ENCODE measurements at regions not wholly inside any gene's neighbourhood (a gene's known extent, or its start where the extent isn't known, plus 50 kb on each side); places are given as distances from the start of the nearest gene placed in this dataset.
"Not testable (repeated sequence)": the region's sequence is repeated elsewhere in the genome, so short reads cannot be mapped to it uniquely, and the experiment has no call there.

DNA sequence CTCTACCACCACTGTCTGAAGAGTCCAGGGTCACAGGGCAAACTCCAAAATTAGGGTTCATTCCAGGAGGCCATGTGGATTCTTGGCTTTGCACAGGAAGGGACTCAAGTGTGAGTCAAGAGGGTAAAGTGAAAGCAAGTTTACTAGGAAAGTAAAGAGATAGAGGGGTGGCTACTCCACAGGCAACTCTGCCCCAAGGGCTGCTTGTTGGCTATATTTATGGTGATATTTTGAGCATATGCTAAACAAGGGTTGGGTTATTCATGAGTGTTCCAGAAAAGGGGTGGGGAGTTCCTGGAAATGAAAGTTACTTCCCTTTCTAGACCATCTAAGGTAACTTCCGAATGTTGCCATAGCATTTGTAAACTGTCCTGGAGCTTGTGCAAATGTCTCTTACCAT is 1222.0 kb upstream of the TENM3 start:
- Mint-ChIP-seq H3K36me3 (ENCODE audit: insufficient read depth, unreplicated experiment) (no peaks in the 10 kb centered on the region), H3K9me3 (ENCODE audit: unreplicated experiment) (peaks cover 13% of the 10 kb centered on the region), H3K27ac (ENCODE audit: low read depth, unreplicated experiment) (no peak overlapping the region), H3K27me3 (ENCODE audit: insufficient read depth, unreplicated experiment) (no peaks in the 10 kb centered on the region), H3K4me3 (ENCODE audit: unreplicated experiment) (no peak overlapping the region), H3K4me1 (ENCODE audit: insufficient read depth, unreplicated experiment) (no peaks in the 10 kb centered on the region)
- DNase-seq (ENCODE audit: unreplicated experiment), result no peak
- TF ChIP-seq, protein P1, sequence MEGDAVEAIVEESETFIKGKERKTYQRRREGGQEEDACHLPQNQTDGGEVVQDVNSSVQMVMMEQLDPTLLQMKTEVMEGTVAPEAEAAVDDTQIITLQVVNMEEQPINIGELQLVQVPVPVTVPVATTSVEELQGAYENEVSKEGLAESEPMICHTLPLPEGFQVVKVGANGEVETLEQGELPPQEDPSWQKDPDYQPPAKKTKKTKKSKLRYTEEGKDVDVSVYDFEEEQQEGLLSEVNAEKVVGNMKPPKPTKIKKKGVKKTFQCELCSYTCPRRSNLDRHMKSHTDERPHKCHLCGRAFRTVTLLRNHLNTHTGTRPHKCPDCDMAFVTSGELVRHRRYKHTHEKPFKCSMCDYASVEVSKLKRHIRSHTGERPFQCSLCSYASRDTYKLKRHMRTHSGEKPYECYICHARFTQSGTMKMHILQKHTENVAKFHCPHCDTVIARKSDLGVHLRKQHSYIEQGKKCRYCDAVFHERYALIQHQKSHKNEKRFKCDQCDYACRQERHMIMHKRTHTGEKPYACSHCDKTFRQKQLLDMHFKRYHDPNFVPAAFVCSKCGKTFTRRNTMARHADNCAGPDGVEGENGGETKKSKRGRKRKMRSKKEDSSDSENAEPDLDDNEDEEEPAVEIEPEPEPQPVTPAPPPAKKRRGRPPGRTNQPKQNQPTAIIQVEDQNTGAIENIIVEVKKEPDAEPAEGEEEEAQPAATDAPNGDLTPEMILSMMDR (IDR thresholded peaks at IDR 0.05; ENCODE audit: unreplicated experiment), result no peak
- intact Hi-C loops (cut with micrococcal nuclease), result no loop called here
- no TSS peak for BruUV-seq (replicated peaks)
- POLR2A ChIA-PET, result no interaction called here
- CTCF ChIA-PET, result no interaction called here

DNA sequence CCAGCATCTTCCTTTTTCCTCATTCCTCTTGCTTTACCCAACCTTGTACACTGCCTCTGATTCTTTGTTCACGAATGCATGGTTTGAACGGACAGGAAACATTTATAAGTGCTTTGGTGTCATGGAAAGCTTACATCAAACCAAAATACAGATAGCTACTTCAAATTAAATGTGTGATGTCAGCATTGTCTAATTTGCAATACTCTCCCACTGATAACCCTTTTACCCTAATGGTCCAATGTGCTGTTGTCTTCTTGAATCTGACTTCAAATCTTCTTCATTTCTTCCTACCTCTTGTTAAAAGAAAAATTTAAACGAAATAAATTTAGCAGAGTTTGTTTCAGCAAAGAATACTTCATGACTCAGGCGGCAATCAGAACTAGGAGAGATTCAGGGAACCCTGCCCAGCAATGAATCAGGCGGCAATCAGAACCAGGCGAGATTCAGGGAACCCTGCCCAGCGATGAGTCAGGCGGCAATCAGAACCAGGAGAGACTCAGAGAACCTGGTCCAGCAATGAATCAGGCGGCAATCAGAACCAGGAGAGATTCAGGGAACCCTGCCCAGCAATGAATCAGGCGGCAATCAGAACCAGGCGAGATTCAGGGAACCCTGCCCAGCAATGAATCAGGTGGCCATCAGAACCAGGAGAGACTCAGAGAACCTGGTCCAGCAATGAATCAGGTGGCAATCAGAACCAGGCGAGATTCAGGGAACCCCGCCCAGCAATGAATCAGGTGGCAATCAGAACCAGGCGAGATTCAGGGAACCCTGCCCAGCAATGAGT is 1212.9 kb upstream of the TENM3 start:
- peaks cover 13% of the 10 kb centered on the region for H3K4me1 Mint-ChIP-seq (ENCODE audit: insufficient read depth, unreplicated experiment)
- CTCF ChIA-PET; H3K36me3 Mint-ChIP-seq (ENCODE audit: insufficient read depth, unreplicated experiment); BruUV-seq (replicated peaks); H3K27me3 Mint-ChIP-seq (ENCODE audit: insufficient read depth, unreplicated experiment); H3K9me3 Mint-ChIP-seq (ENCODE audit: unreplicated experiment); intact Hi-C loops (cut with micrococcal nuclease): not testable (repeated sequence)
- peak overlapping the region; percentile 6 for H3K4me3 Mint-ChIP-seq (ENCODE audit: unreplicated experiment)
- POLR2A ChIA-PET, result interaction anchor here (0.6 kb wide), 1 partner anchor 960 kb away, joined by 3 read pairs; no protein-coding TSS in a partner anchor
- peak overlapping the region; percentile 25 for H3K27ac Mint-ChIP-seq (ENCODE audit: low read depth, unreplicated experiment)
- DNase-seq (ENCODE audit: unreplicated experiment), result peak; percentile 78

DNA sequence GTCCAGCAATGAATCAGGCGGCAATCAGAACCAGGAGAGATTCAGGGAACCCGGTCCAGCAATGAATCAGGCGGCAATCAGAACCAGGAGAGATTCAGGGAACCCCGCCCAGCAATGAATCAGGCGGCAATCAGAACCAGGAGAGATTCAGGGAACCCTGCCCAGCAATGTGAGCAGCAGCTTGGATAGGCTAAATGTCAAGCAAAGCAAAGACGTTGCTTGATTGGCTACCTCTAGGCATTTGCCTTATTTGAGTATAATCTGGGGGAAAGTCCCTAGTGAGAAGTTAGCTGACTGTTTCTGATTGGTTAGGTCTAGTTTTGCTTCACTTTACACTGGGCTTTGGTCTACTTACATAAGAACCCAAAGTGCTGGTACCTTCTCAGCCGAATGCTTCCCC is 1212.2 kb upstream of the TENM3 start:
- no peaks in the 10 kb centered on the region for H3K36me3 Mint-ChIP-seq (ENCODE audit: insufficient read depth, unreplicated experiment)
- peak overlapping the region; percentile 25 for H3K27ac Mint-ChIP-seq (ENCODE audit: low read depth, unreplicated experiment)
- H3K27me3 Mint-ChIP-seq (ENCODE audit: insufficient read depth, unreplicated experiment), result no peaks in the 10 kb centered on the region
- ChIA-PET POLR2A (interaction anchor here (0.6 kb wide), 2 partner anchors 207 to 959 kb away, joined by 3 read pairs; no protein-coding TSS in a partner anchor), CTCF (no interaction called here)
- intact Hi-C loops (cut with micrococcal nuclease), result no loop called here
- H3K9me3 Mint-ChIP-seq (ENCODE audit: unreplicated experiment), result peaks cover 8% of the 10 kb centered on the region
- no peak overlapping the region for H3K4me3 Mint-ChIP-seq (ENCODE audit: unreplicated experiment)
- TF ChIP-seq, protein P1 (IDR thresholded peaks at IDR 0.05; ENCODE audit: unreplicated experiment), result no peak
- H3K4me1 Mint-ChIP-seq (ENCODE audit: insufficient read depth, unreplicated experiment), result peaks cover 13% of the 10 kb centered on the region
- peak; percentile 57 for DNase-seq (ENCODE audit: unreplicated experiment)
- BruUV-seq (replicated peaks), result no TSS peak

DNA sequence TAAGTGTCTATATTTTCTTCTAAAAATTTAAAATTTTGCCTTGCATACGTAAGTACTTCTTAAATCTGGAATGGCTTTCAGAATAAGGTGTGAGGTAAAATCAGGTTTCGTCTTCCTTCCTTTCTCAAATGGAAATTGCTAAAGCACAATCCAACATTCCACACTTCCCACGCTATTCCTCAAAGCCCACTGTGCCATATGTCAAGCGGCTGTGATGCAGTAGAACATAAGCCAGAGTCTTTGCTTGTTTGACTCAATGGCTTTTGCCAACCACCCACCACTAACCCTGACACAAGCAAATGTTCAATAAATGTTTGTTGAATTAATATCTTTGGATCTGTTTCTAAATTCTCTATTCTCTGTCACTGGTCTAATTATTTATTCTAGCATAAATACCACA is 1199.7 kb upstream of the TENM3 start:
- TF ChIP-seq, protein P1 (IDR thresholded peaks at IDR 0.05; ENCODE audit: unreplicated experiment), result no peak
- POLR2A ChIA-PET, result interaction anchor here (0.6 kb wide), 1 partner anchor 33 kb away, joined by 3 read pairs; no protein-coding TSS in a partner anchor

More for the DNA sequence above, 1199.7 kb upstream of the TENM3 start:
- no peaks in the 10 kb centered on the region for H3K4me1 Mint-ChIP-seq (ENCODE audit: insufficient read depth, unreplicated experiment)
- intact Hi-C loops (cut with micrococcal nuclease), result no loop called here
- no peaks in the 10 kb centered on the region for H3K9me3 Mint-ChIP-seq (ENCODE audit: unreplicated experiment)
- no peak for DNase-seq (ENCODE audit: unreplicated experiment)
- CTCF ChIA-PET, result no interaction called here
- no peak overlapping the region for H3K27ac Mint-ChIP-seq (ENCODE audit: low read depth, unreplicated experiment)
- no peaks in the 10 kb centered on the region for H3K36me3 Mint-ChIP-seq (ENCODE audit: insufficient read depth, unreplicated experiment)
- no peaks in the 10 kb centered on the region for H3K27me3 Mint-ChIP-seq (ENCODE audit: insufficient read depth, unreplicated experiment)
- H3K4me3 Mint-ChIP-seq (ENCODE audit: unreplicated experiment), result no peak overlapping the region
- BruUV-seq (replicated peaks), result no TSS peak
